HG02571 (cell line): ENCODE measurements at regions not wholly inside any gene's neighbourhood (a gene's known extent, or its start where the extent isn't known, plus 50 kb on each side); places are given as distances from the start of the nearest gene placed in this dataset.

ENCODE experiments used
- ATAC-seq: cut with Tn5 transposase; IDR thresholded peaks from one replicate; pipeline ENCODE4 v1.9.1; 2021; ENCODE audit warnings: mild to moderate bottlenecking, moderate library complexity; ENCODE audit not compliant: unreplicated experiment

DNA sequence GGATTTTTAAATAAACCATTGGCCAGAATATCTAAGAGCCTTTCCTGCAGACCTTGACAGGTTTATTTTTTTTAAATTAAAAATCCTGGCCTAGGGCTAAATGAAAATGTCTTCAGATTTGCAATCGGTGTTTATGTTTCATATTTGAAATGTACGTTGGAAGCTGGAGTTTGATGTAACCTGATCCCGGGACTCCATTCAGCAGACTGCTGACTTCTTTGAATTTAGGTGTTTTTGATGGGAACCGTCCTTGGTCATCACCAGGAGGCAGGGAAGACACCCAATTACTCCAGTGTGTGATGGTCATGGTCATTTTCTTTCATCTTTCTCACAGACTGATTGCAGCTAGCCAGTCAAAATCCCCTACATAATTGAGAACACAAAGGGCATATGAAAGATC is 60.1 kb upstream of the BRINP1 start:
- ATAC-seq, result no peak

DNA sequence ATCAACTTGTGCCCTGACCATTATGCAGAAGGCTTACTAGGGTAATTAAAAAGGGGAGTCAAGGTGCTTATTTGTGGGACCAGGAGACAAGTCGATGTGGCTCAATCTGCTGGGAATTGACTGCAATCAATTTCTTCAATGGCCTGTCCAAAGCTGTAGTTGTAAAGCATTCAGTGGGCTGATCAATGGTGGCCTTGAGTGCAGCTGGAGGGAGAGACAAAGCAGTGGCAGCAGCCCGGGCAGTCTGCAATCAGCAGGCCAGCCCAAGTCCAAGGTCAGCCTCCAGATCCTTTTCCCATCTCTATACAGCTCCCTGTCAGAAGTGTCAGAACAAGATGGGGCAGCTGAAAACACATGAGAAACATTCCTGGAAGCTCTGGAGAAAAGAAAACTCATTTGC is 51.0 kb upstream of the BRINP1 start:
- no peak for ATAC-seq
